GM23338 (cell line): ENCODE measurements at regions not wholly inside any gene's neighbourhood (a gene's known extent, or its start where the extent isn't known, plus 50 kb on each side); places are given as distances from the start of the nearest gene placed in this dataset.

Experiments used
- CTCF ChIP-seq, 2 experiments: fragments of 200-600 bp in 1 of 2; sonication (generic) in 1 of 2; conservative IDR thresholded peaks; 2 replicates each; pipeline versions ENCODE4 v1.5.1 to v1.6.1; 2016 to 2017; ENCODE audit warnings: antibody characterized with exemption in 2 of 2, low read depth in 2 of 2, mild to moderate bottlenecking in 2 of 2, moderate library complexity in 1 of 2
- ETS1 ChIP-seq: IDR thresholded peaks from 2 replicates; pipeline ENCODE4 v1.6.1; 2016; ENCODE audit warnings: antibody characterized with exemption
- EZH2 ChIP-seq: fragments of 200-600 bp; sonication (generic); IDR thresholded peaks from one replicate; pipeline ENCODE4 v1.8.0; 2017; ENCODE audit warnings: antibody characterized with exemption, mild to moderate bottlenecking, low read depth; ENCODE audit not compliant: unreplicated experiment
- EZH2phosphoT487 ChIP-seq: fragments of 200-600 bp; sonication (generic); IDR thresholded peaks from one replicate; pipeline ENCODE4 v1.8.1; 2018; ENCODE audit warnings: antibody characterized with exemption; ENCODE audit not compliant: unreplicated experiment
- JUNB ChIP-seq: IDR thresholded peaks from one replicate; pipeline ENCODE4 v1.6.1; 2016; ENCODE audit warnings: antibody characterized with exemption; ENCODE audit not compliant: unreplicated experiment
- POLR2AphosphoS5 ChIP-seq: IDR thresholded peaks from 2 replicates; pipeline ENCODE4 v1.6.1; 2016; ENCODE audit warnings: antibody characterized with exemption, low read depth
- REST ChIP-seq: IDR thresholded peaks from one replicate; pipeline ENCODE4 v1.6.1; 2018; ENCODE audit warnings: antibody characterized with exemption; ENCODE audit not compliant: unreplicated experiment
- STAT1 ChIP-seq: IDR thresholded peaks from one replicate; pipeline ENCODE4 v1.6.1; 2016; ENCODE audit warnings: antibody characterized with exemption; ENCODE audit not compliant: unreplicated experiment

GRCh38 chr5:8897316-8897715, 648.6 kb downstream of the SEMA5A start:
- TF ChIP-seq CTCF (conservative IDR thresholded peaks at IDR 0.05; ENCODE audit: low read depth in 2 of 2) (no peak), POLR2AphosphoS5 (no peak), ETS1 (no peak), EZH2phosphoT487 (no peak), EZH2 (no peak), JUNB (no peak), REST (no peak), STAT1 (no peak)
